ENCODE measurements at regions not wholly inside any gene's neighbourhood (a gene's known extent, or its start where the extent isn't known, plus 50 kb on each side); places are given as distances from the start of the nearest gene placed in this dataset.

- H4K20me1 ChIP-seq (replicated peaks in 1 of 2; ENCODE audit: control insufficient read depth in 1 of 2, insufficient read depth in 2 of 2, low read length in 2 of 2), result no peaks in the 10 kb centered on the region
- 93% methylated on average over 3 of the region's 3 CpGs; no CpG with 5 or more reads in 1 of the 2 experiments for WGBS, 2 experiments (ENCODE audit: extremely low coverage in 1 of 2, insufficient coverage in 1 of 2, insufficient read length in 1 of 2, insufficient replicate concordance in 2 of 2, low coverage in 1 of 2, low lambda C conversion rate in 2 of 2, missing lambda C conversion rate in 1 of 2)
- no peaks in the 10 kb centered on the region for H3K36me3 ChIP-seq (ENCODE audit: control insufficient read depth in 2 of 4, insufficient read depth in 4 of 4, low read length in 3 of 4)
- FAIRE-seq, result no peak
- CTCF ChIA-PET (ENCODE audit: partially characterized antibody), result no interaction called here
- H3K23ac ChIP-seq (ENCODE audit: insufficient read length), result no peak overlapping the region
- H4K5ac ChIP-seq (ENCODE audit: insufficient read length, low read depth, low read length), result no peak overlapping the region
- H3K23me2 ChIP-seq (ENCODE audit: low read depth, low read length), result no peaks in the 10 kb centered on the region
- H3K79me2 ChIP-seq (ENCODE audit: control insufficient read depth in 1 of 2, insufficient read depth in 2 of 2, low read length in 2 of 2), result no peaks in the 10 kb centered on the region
- H4K8ac ChIP-seq (ENCODE audit: extremely low read depth, insufficient read depth, low read length), result no peak overlapping the region
- H3K4me1 ChIP-seq (replicated peaks in 1 of 4; ENCODE audit: control insufficient read depth in 3 of 4, insufficient read depth in 4 of 4, low read length in 3 of 4), result no peaks in the 10 kb centered on the region
- H3K4me3 ChIP-seq (ENCODE audit: extremely low read depth in 1 of 4, insufficient read depth in 2 of 4, low read depth in 3 of 4, low read length in 4 of 4), result no peak overlapping the region
- no peak overlapping the region for H2AK5ac ChIP-seq (ENCODE audit: low read depth, low read length)
- H3K56ac ChIP-seq (replicated peaks; ENCODE audit: insufficient read length, low read depth, low read length), result no peak overlapping the region
- H2AFZ ChIP-seq (ENCODE audit: low read length), result no peak overlapping the region
- no peak for TF ChIP-seq TEAD4 (IDR thresholded peaks at IDR 0.05; ENCODE audit: low read depth, low read length)
- no peak for TF ChIP-seq MAX (IDR thresholded peaks at IDR 0.05)
- no peak for TF ChIP-seq GABPA (IDR thresholded peaks at IDR 0.05; ENCODE audit: borderline replicate concordance, insufficient read depth, low read length)
- no peak for TF ChIP-seq USF2 (IDR thresholded peaks at IDR 0.05; ENCODE audit: low read length)
- TF ChIP-seq BACH1 (IDR thresholded peaks at IDR 0.05; ENCODE audit: low read length), result no peak
- TF ChIP-seq SIX5 (IDR thresholded peaks at IDR 0.05; ENCODE audit: low read depth, low read length), result no peak
- H3K79me1 ChIP-seq (ENCODE audit: low read depth, low read length), result no peaks in the 10 kb centered on the region
- no peak overlapping the region for H3K27ac ChIP-seq (ENCODE audit: low read depth, low read length)
- H3K9me3 ChIP-seq (ENCODE audit: insufficient read depth in 2 of 2, low read depth in 1 of 2, low read length in 1 of 2), result peaks cover 2 to 3% of the 10 kb centered on the region in 2 experiments; a peak in 2 of 4 replicates
- POLR2A ChIA-PET (ENCODE audit: partially characterized antibody), result no interaction called here
- H3K4ac ChIP-seq (replicated peaks; ENCODE audit: insufficient read length, low read depth, low read length), result no peak overlapping the region
- no peak overlapping the region for H3K14ac ChIP-seq (ENCODE audit: insufficient read length)
- no peak overlapping the region for H2BK12ac ChIP-seq (ENCODE audit: low read depth, low read length)
- no peak overlapping the region for H2BK20ac ChIP-seq (ENCODE audit: low read length)
- DNase-seq (ENCODE audit: low read depth in 1 of 2, low spot score in 2 of 2), result no peak
- no peaks in the 10 kb centered on the region for H3K27me3 ChIP-seq (replicated peaks in 1 of 4; ENCODE audit: control insufficient read depth in 3 of 4, extremely low read depth in 1 of 4, insufficient read depth in 3 of 4, low read length in 3 of 4)
- no peak overlapping the region for H3K9ac ChIP-seq (replicated peaks in 1 of 4; ENCODE audit: extremely low read depth in 1 of 4, low read depth in 3 of 4, low read length in 3 of 4)
- H3K4me2 ChIP-seq (ENCODE audit: insufficient read depth in 1 of 2, low read depth in 2 of 2, low read length in 2 of 2), result no peak overlapping the region
- no peak overlapping the region for H2BK5ac ChIP-seq (ENCODE audit: low read depth, low read length)
- H4K91ac ChIP-seq (replicated peaks; ENCODE audit: insufficient read length, low read length), result no peak overlapping the region
- no peak overlapping the region for H2BK120ac ChIP-seq (replicated peaks; ENCODE audit: low read depth, low read length)
- no peak overlapping the region for H2BK15ac ChIP-seq (ENCODE audit: low read length)
- no peak overlapping the region for H3K18ac ChIP-seq (ENCODE audit: extremely low read depth, low read length)
Observed at GRCh38 chr4:14857981-14858380, 144.3 kb upstream of the CPEB2 start.

Measured in H1 (cell line).